Umbilical cord (tissue), 1 donor: ENCODE measurements at regions not wholly inside any gene's neighbourhood (a gene's known extent, or its start where the extent isn't known, plus 50 kb on each side); places are given as distances from the start of the nearest gene placed in this dataset.

Source experiments
- DNase-seq: peaks from one replicate; pipeline ENCODE4 v3.0.0-alpha.2; 2015; ENCODE audit warnings: low spot score

GRCh38 chr5:56516035-56516434 is 282.9 kb upstream of the ANKRD55 start:
- DNase-seq, result peak; percentile 47

- no peak for DNase-seq
These were observed 281.9 kb upstream of the ANKRD55 start for GRCh38 chr5:56515011-56515410.

- no peak for DNase-seq
These were observed 281.1 kb upstream of the ANKRD55 start for GRCh38 chr5:56514245-56514644.

- DNase-seq, result no peak
These were observed 280.0 kb upstream of the ANKRD55 start for GRCh38 chr5:56513141-56513540.

GRCh38 chr5:56512313-56512996 is 279.3 kb upstream of the ANKRD55 start:
- DNase-seq, result no peak

- DNase-seq, result no peak
These were observed 278.3 kb upstream of the ANKRD55 start for GRCh38 chr5:56511326-56511841.

GRCh38 chr5:56508249-56508648 is 275.1 kb upstream of the ANKRD55 start:
- DNase-seq, result no peak

- DNase-seq, result no peak
These were observed 274.3 kb upstream of the ANKRD55 start for GRCh38 chr5:56507351-56507930.

GRCh38 chr5:56506211-56506965 is 273.3 kb upstream of the ANKRD55 start:
- DNase-seq, result no peak

GRCh38 chr5:56503929-56504328 is 270.8 kb upstream of the ANKRD55 start:
- DNase-seq, result no peak

GRCh38 chr5:56501781-56502557 is 268.8 kb upstream of the ANKRD55 start:
- no peak for DNase-seq

- DNase-seq, result no peak
These were observed 266.8 kb upstream of the ANKRD55 start for GRCh38 chr5:56499901-56500300.

GRCh38 chr5:56499491-56499890 is 266.4 kb upstream of the ANKRD55 start:
- DNase-seq, result no peak

- no peak for DNase-seq
These were observed 265.7 kb upstream of the ANKRD55 start for GRCh38 chr5:56498759-56499395.

GRCh38 chr5:56496581-56497063 is 263.5 kb upstream of the ANKRD55 start:
- DNase-seq, result no peak

GRCh38 chr5:56494300-56494731 is 261.2 kb upstream of the ANKRD55 start:
- DNase-seq, result peak; percentile 26

GRCh38 chr5:56493766-56494165 is 260.6 kb upstream of the ANKRD55 start:
- DNase-seq, result no peak

GRCh38 chr5:56493308-56493707 is 260.2 kb upstream of the ANKRD55 start:
- DNase-seq, result no peak

- no peak for DNase-seq
These were observed 259.7 kb upstream of the ANKRD55 start for GRCh38 chr5:56492812-56493211.

GRCh38 chr5:56490971-56491468 is 257.9 kb upstream of the ANKRD55 start:
- DNase-seq, result peak; percentile 51

- no peak for DNase-seq
These were observed 256.1 kb upstream of the ANKRD55 start for GRCh38 chr5:56489272-56489671.
